DND-41 (cell line): ENCODE measurements at regions not wholly inside any gene's neighbourhood (a gene's known extent, or its start where the extent isn't known, plus 50 kb on each side); places are given as distances from the start of the nearest gene placed in this dataset.

Experiments
- ATAC-seq: fragments of 200-7000 bp; cut with Tn5 transposase; 3 replicates; pipeline ENCODE4 v1.9.1; 2021; ENCODE audit warnings: low read depth; ENCODE audit not compliant: insufficient read depth
- DNase-seq: peaks from one replicate; pipeline ENCODE4 v3.0.0-alpha.2; 2020
- H2AFZ ChIP-seq: 2 replicates; pipeline ENCODE4 v1.6.0; 2012; ENCODE audit warnings: low read depth, low read length
- H3K27ac ChIP-seq: 2 replicates; pipeline ENCODE4 v1.5.1; 2012; ENCODE audit warnings: low read length, inconsistent platforms
- H3K27me3 ChIP-seq: fragments of 200-600 bp; sonication (generic); 2 replicates; pipeline ENCODE4 v1.6.0; 2012; ENCODE audit warnings: low read length, mild to moderate bottlenecking, inconsistent platforms; ENCODE audit not compliant: insufficient read depth, poor library complexity
- H3K36me3 ChIP-seq: 2 replicates; pipeline ENCODE4 v1.5.1; 2012; ENCODE audit warnings: low read length, inconsistent platforms; ENCODE audit not compliant: insufficient read depth
- H3K4me1 ChIP-seq: 2 replicates; pipeline ENCODE4 v1.5.1; 2012; ENCODE audit warnings: mild to moderate bottlenecking, low read length; ENCODE audit not compliant: insufficient read depth
- H3K4me2 ChIP-seq: 2 replicates; pipeline ENCODE4 v1.6.0; 2012; ENCODE audit warnings: mild to moderate bottlenecking, moderate library complexity, low read length, inconsistent platforms; ENCODE audit not compliant: insufficient read depth
- H3K4me3 ChIP-seq, 2 experiments: fragments of 200-600 bp in 1 of 2; shearing (Covaris generic) in 1 of 2; 2 replicates each; pipeline ENCODE4 v1.5.1; 2012 to 2016; ENCODE audit warnings: inconsistent platforms in 2 of 2, low read length in 2 of 2, mild to moderate bottlenecking in 2 of 2, low read depth in 1 of 2, moderate library complexity in 1 of 2
- H3K79me2 ChIP-seq: 2 replicates; pipeline ENCODE4 v1.6.0; 2012; ENCODE audit warnings: low read length, inconsistent platforms; ENCODE audit not compliant: insufficient read depth
- H3K9ac ChIP-seq: 2 replicates; pipeline ENCODE4 v1.6.0; 2012; ENCODE audit warnings: low read depth, mild to moderate bottlenecking, inconsistent platforms, low read length, moderate library complexity
- H3K9me3 ChIP-seq: 2 replicates; pipeline ENCODE4 v1.5.1; 2012; ENCODE audit warnings: low read length, moderate library complexity, mild to moderate bottlenecking, inconsistent platforms; ENCODE audit not compliant: insufficient read depth, severe bottlenecking
- H4K20me1 ChIP-seq: 2 replicates; pipeline ENCODE4 v1.6.0; 2012; ENCODE audit warnings: low read length; ENCODE audit not compliant: insufficient read depth
- CTCF ChIP-seq: IDR thresholded peaks from 2 replicates; pipeline ENCODE4 v1.5.1; 2012; ENCODE audit warnings: borderline replicate concordance, low read length, moderate library complexity, mild to moderate bottlenecking; ENCODE audit not compliant: poor library complexity, severe bottlenecking; ENCODE audit errors: extremely low read depth
- EZH2 ChIP-seq: IDR thresholded peaks from 3 replicates; pipeline ENCODE4 v1.6.1; 2012; ENCODE audit warnings: borderline replicate concordance, low read depth, mild to moderate bottlenecking, moderate library complexity, low read length, inconsistent platforms; ENCODE audit not compliant: severe bottlenecking

GRCh38 chr7:54390565-54390964 is 151.6 kb upstream of the VSTM2A start:
- no peak overlapping the region for H2AFZ ChIP-seq
- H3K27ac ChIP-seq, result no peak overlapping the region
- no peak overlapping the region for H3K4me3 ChIP-seq
- H3K79me2 ChIP-seq, result no peaks in the 10 kb centered on the region
- no peaks in the 10 kb centered on the region for H3K36me3 ChIP-seq
- H3K27me3 ChIP-seq, result no peaks in the 10 kb centered on the region
- no peak overlapping the region for H3K4me2 ChIP-seq
- no peaks in the 10 kb centered on the region for H4K20me1 ChIP-seq
- TF ChIP-seq CTCF, result no peak
- no peak for TF ChIP-seq EZH2
- H3K9me3 ChIP-seq, result peaks cover 2% of the 10 kb centered on the region
- ATAC-seq (no peak), DNase-seq (no peak)
- H3K9ac ChIP-seq, result no peak overlapping the region
- H3K4me1 ChIP-seq, result no peaks in the 10 kb centered on the region

- no peaks in the 10 kb centered on the region for H3K27me3 ChIP-seq
- H3K4me1 ChIP-seq, result no peaks in the 10 kb centered on the region
- TF ChIP-seq EZH2, result no peak
- TF ChIP-seq CTCF, result no peak
- no peak for DNase-seq
- H3K4me2 ChIP-seq, result no peak overlapping the region
- H2AFZ ChIP-seq, result no peak overlapping the region
- no peak for ATAC-seq
- H4K20me1 ChIP-seq, result no peaks in the 10 kb centered on the region
- H3K4me3 ChIP-seq, result no peak overlapping the region
- no peaks in the 10 kb centered on the region for H3K9me3 ChIP-seq
- no peaks in the 10 kb centered on the region for H3K36me3 ChIP-seq
- no peaks in the 10 kb centered on the region for H3K79me2 ChIP-seq
- no peak overlapping the region for H3K9ac ChIP-seq
- H3K27ac ChIP-seq, result no peak overlapping the region
Measured at GRCh38 chr7:54392935-54393334, 149.2 kb upstream of the VSTM2A start.

GRCh38 chr7:54394834-54395233 is 147.3 kb upstream of the VSTM2A start:
- Histone ChIP-seq H3K9ac (no peak overlapping the region), H3K9me3 (no peaks in the 10 kb centered on the region), H4K20me1 (no peaks in the 10 kb centered on the region), H3K36me3 (no peaks in the 10 kb centered on the region), H3K27ac (no peak overlapping the region), H3K27me3 (no peaks in the 10 kb centered on the region), H3K4me3 (no peak overlapping the region), H3K79me2 (no peaks in the 10 kb centered on the region), H3K4me2 (no peak overlapping the region), H3K4me1 (no peaks in the 10 kb centered on the region), H2AFZ (no peak overlapping the region)
- ATAC-seq (peak; percentile 62; the same call in 1 of the 3 replicates), DNase-seq (no peak)
- TF ChIP-seq CTCF (no peak), EZH2 (no peak)
